NCI-H345 (cell line): ENCODE measurements at regions not wholly inside any gene's neighbourhood (a gene's known extent, or its start where the extent isn't known, plus 50 kb on each side); places are given as distances from the start of the nearest gene placed in this dataset.
"Not testable (repeated sequence)": the region's sequence is repeated elsewhere in the genome, so short reads cannot be mapped to it uniquely, and the experiment has no call there.

Source experiments
- DNase-seq: peaks from one replicate; lab custom pipeline; 2025; lab: John Stamatoyannopoulos, UW

DNA sequence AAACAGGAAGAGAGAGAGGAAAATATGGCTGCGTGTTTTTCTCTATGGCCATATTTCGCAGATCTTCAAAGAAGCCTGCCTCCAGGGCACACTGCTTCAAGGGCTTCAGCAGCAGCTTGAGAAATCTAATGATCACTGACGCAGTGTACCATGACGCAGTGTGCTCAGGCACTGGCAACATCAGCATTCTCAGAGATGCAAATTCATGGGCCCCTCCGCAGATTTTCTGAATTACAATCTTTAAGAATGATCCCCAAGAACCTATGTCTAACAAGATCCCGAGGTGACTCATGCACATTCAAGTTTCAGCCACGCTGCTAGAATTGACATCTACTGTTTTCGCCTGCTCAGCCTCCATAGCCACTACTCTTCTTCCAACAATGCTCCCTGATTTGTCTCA lies 143.9 kb upstream of the ZNF366 start:
- no peak for DNase-seq

DNA sequence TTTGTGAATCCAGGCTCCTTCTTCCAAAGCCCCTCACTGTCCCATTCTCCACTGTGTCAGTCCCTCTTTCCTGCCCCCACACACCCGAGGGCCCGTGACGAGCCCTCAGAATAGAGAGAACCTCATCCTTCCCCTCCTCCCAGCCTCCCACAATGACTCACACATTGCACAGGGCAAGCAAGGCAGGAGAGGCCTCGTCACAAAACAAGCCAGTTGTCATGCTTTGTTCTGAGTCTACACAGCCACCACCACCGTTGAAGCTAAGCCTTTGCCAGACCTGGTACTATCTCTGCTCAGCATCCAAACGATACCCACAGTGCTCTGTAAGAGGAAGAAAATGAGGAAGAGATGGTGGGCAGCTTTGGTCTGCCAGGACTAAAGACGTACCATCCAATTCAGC lies 142.2 kb upstream of the ZNF366 start:
- DNase-seq = no peak

DNA sequence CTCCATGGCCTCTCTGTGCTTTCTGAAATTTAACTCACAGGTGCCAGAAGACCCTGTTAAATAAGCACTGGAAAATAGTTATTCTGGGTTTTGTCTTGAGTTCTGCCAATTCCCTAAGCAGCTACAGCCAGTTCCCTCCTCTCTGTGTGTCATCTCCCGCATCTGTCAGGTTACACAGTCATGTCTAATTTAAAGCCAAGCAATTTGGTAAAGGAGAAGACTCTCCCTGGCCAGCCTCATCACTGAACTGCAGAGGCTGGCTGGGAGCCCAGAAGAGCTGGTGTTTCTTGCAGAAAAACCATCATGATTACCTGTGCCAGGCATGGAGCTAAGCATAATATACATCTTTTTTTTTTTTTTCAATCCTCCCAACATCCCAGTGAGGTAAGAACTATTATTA lies 141.3 kb upstream of the ZNF366 start:
- DNase-seq = peak; percentile 7

DNA sequence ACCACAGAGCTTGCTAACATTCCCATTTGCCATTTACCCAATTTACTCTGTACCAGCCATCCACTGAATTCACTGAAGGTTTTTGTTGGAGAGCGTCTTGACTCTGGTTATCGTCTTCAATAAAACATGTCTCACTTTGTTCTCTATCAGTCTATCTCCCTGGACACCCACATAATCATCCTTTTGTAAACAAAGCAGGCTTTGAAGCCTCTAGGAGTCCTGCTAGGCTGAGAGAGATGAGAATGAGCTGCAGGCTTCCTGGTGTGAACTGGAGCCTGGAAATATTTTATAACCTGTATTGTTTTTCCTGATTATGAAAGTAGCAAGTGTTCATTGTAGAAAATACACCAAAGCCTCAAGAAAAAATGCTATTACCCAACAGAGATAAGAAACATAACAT lies 140.6 kb upstream of the ZNF366 start:
- peak; percentile 44 for DNase-seq

DNA sequence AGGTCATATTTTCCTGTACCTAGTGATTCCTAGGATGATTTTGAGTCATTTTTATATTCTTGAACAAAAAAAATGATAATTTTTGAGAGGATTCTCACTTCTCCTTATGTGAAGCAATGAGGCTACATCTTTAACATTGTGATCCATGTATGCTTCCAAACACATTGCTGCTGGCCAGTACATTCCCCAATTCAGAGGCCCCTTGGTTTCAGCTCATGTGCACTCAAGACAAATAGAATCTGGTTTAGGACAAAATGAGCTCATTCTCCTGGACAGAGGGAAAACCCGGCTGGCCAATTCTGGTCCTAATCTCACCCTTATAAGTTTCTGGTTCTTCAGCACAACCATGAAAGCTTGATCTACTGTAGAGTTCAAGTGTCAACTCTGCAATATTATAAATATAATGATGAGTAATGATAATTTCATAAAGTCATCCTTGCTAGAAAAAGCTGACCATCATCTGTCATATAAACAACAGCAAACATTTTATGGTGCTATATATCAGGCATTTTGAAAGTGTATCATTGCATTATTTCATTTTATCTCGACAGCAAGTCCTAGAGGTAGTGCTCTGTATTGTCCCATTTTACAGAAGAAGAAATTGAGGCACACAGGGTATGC lies 139.1 kb upstream of the ZNF366 start:
- no peak for DNase-seq

DNA sequence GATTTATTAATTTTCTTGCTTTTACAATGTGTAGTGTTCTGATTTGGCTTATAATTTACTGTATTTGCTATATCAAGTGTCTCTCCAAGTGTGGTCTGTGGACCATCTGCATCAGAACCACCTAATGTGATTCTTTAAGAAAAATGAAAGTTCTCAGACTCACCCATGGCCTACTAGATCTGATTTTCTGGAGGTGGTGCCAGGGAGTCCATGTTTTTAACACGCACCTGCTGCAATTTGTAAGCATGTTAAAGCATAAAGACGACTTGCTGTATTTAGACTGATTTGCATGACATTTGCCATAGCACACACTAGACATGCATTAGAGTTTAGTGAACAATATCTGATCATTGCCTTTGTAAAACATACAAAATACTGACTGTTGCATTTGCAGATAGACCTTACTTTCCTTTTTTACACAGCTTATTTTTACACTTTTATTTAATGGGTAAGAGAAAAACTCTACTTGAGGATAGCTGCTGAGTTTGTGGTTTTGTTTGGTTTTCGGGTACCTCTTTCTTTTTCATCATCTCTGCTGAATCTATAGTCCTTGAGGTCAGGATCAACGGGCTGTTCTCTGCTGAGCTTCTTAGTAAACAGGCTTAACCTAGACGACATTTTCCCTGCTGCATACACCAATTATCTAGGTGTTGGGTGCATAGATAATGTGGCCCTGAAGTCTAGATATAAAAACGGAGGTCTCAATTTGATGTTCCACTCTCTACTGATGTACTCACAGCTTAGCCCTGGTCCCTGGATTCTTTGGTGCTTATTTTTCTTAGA lies 138.0 kb upstream of the ZNF366 start:
- no peak for DNase-seq

DNA sequence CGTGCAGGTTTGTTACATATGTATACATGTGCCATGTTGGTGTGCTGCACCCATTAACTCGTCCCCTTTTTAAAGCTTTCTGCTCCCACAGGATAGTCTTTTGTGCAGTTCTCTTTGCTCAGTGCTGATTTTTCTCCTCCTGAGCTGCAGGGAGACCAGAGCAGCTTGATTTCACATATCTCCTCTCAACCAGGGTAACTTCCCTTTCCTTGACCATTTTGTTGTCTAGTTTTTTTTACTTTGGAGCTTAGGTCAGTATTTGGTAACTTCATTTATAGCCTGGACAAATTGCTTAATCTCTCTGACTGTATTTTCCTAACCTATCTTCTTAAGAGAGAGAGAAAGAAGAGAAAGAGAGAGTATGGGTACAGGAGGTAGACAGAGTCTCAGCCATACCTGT lies 137.1 kb upstream of the ZNF366 start:
- DNase-seq = no peak

DNA sequence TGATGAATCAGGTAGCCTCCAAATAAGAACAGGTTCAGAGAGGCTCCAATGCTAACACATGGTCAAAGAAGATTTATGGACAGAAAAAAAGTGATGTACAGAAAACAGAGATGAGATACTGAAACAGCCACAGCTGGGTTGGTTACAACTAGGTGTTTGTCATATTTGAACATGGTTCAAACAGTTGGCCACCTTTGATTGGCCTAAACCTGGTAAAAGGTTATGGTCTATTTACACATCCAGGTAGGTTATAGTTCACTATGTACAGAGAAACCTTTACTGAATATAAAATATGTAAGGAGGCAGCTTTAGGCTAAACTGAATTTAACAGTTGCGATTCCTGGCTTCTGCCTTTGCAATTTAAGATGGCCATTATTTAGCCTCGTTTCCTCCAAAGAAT lies 134.0 kb upstream of the ZNF366 start:
- DNase-seq = no peak

DNA sequence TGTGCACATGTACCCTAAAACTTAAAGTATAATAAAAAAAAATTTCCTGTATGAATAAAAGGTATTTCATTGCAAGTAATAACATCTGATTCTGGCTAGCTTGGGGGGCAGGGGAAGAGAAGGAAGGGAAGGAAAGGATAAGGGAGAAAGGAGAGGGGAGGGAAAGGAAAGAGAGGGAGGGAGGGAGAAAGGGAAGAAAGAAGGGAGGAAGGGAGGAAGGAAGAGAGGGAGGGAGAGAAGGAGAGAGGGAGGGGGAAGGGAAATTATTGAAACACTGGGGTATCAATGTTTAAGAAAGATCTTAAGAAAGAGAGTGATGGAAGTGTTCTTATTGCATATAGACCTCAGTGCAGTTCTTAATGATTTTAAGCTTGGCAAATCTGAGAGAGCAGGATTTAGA lies 129.8 kb upstream of the ZNF366 start:
- no peak for DNase-seq

DNA sequence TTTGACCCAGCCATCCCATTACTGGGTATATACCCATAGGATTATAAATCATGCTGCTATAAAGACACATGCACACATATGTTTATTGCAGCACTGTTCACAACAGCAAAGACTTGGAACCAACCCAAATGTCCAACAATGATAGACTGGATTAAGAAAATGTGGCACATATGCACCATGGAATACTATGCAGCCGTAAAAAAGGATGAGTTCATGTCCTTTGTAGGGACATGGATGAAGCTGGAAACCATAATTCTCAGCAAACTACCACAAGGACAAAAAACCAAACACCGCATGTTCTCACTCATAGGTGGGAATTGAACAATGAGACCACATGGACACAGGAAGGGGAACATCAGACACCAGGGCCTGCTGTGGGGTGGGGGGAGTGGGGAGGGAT lies 129.4 kb upstream of the ZNF366 start:
- not testable (repeated sequence) for DNase-seq

DNA sequence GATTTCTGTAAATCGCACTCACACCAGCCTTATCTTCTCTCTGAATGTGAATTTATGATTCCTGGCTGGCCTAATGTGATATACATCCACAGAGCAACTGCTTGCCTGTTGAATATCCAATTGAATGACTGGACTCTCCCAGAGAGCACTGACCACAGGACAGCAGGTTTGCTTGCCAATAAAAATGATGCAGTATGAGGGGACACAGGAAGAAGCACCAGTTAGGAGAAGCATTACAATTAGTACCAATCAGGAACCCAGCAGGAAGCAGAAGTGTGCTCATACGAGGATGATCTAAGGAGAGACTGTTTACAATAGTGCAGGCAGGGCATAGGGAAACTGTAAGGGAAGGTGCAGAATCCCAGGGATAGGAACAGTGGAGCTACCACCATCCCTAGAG lies 127.2 kb upstream of the ZNF366 start:
- no peak for DNase-seq

DNA sequence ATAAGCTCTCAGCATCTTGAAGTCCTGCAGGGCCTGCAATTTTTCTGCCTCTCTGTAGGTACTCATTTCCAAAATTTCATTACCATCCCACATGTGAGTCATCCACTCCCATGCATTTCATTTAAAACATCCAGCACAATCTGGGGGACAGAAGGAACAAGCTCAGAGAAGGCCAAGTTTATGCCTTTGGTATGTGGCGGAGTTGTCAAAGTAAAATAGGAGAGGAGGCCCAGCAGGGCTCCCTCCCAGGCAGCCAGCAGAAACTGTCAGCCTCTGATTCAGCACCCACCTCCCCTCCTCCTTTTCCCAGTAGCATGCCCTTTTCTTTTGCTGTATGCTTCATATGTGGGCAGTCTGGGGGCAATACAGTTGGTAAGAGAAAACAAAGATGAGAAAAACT lies 126.4 kb upstream of the ZNF366 start:
- no peak for DNase-seq

DNA sequence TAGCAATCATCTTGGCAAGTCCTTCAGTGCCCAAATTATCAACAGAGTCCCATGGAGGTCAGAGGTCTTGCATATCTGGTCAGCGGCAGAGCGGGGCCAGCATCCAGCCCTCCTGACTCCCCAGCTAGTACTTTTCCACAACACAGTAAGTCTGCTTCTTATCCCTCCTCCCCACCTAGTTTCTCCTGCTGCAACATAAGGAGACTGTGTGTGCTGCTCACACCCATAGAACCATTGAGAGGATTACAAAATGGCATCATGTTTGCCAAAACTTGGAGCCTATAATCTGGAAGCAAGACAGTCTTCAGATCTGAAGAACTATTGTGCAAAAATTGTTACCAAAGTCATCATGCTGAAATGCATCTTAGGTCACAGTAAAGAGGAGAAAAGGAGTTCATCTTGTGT lies 125.8 kb upstream of the ZNF366 start:
- no peak for DNase-seq

DNA sequence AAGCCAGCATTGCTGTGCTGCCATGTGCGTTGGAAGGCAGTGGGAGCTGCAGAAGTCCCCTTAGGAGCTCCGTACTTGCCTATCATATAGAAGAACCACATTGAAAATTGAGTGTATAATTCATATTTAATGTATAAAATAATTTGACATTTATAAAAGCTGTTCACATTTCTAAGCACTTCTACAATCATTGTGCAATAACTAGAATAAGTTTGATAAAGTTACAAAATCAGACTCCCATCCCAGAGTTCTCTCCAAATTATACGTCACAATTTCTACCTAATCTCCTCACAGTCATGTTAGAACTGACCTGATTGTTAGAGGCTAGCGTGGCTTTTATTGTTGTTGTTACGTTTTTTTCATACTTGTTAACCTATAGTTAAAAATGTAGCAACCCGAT lies 123.5 kb upstream of the ZNF366 start:
- no peak for DNase-seq

DNA sequence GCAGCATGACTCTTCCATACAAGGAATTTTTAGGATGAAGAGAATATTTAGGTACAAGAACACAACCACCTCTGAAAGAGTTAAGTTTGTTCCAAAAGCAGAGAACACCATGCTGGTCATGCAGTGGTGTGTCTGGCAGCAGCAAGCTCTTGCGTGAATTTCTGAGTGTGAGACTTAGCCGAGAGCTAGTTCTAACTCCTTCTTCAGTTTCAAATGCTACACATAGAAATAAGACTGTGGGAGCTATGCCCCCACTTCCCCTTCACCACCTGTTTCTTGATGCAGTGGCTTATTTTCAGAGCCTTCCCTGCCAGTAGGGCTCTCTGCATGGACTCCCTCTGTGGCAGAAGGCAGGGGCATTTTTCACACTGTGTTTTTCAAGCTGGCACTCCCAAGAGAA lies 122.9 kb upstream of the ZNF366 start:
- DNase-seq = no peak

DNA sequence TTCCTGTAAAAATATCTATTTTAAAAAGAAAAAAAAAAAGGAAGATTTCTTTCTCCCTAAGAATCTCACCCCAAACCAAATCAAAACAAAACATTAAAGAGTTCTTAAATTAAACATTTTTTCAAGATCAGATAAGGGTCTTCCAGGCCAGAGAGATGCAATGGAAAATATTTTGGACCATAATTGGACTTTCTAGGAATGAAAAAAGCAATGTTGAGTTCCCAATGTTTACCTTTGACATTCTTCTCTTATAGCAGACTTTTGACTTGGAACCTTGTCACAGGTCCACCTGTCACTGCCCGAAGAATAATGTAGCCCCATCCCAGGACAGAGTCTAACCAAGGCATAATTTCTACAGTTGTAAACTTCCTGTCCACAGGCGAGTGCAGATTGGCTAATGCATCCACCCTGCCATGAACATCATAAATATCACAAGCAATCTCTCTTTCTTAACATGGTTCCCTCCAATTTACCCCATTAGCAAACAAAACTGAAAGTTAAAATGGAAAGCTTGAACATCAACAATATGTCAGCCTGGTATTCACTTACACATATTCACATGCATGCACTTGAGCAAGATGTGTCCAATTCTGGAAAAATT lies 121.7 kb upstream of the ZNF366 start:
- DNase-seq = no peak

DNA sequence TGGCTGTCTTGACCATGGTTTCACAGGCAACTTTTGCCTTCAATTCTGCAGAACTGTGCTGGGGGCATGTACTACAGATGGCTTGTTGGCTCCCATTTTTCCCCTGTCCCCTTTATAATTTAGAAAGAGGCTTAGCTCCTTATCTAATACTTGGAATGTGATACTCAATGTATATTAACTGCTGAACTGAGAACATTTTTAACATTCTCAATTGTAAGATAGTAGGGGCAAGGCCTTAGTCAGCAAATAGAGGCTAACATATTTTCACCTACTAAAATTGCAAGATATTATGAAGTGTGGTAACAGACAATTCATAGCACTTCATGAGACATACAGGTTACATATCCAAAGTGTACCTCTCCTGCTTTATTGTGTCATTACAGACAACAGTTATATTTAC lies 118.1 kb upstream of the ZNF366 start:
- DNase-seq = no peak

DNA sequence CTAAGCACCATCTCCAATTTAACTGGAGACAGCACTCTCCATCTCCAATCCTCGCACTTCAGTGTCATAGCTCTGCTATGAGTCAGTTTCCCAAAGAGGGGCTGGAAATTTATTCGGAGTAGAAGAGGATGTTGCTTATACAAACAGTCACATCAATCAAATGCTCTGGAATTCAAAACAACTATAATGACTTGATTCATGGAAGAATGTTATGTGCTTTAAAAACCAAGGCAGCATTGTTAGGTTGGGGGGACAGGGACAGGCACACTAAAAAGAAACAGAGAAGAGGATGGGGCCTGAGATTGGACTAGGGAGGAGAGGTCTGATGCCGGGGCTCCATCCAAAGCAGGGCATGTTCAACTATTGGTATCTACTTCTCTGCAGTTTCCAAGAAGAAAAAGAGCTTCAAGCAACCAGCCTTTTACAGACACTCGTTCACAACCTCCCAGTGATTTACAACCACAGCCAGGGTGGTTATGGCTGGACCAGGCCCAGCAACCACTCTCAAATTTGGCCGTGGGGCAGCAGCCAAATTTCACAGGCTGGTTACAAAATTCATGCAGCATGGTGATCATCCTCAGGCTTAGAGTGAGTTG lies 117.5 kb upstream of the ZNF366 start:
- DNase-seq = no peak

DNA sequence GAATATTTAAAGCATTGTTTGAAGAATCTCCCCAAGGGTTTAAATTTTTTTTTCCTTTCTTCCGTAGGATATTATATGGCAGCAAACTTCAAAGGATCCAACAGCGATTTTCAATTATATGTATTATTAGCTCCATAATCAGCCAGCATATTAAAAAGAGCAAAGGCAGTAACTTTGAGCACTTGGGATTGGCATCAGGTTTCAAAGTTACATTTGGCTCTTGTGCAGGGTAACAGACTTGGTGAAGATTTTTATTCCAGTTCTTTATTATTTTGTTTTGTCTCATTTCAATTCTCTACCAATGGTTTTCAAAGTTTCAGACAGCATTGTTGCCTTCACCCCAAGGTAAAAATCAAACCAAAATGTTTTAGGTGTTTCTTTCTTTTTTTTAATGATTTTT lies 116.7 kb upstream of the ZNF366 start:
- no peak for DNase-seq

DNA sequence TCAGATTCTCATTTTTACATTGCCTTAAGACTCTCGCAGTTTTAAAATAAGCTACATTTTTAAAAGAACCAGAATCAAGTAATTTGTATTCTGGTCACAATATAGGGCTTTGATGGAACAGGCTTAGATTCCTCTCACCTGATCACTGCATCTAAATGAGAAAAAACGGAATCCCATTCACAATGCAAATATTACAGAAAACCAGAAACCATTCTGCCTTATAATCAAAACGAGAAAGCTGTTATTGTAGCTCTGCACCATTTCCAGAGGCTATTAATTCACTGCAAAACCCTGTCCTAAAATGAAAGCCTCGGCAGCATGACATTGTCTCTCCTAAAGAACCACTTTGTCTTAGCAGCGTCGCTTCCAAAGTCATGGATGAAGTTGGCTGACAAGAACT lies 116.1 kb upstream of the ZNF366 start:
- DNase-seq = no peak

DNA sequence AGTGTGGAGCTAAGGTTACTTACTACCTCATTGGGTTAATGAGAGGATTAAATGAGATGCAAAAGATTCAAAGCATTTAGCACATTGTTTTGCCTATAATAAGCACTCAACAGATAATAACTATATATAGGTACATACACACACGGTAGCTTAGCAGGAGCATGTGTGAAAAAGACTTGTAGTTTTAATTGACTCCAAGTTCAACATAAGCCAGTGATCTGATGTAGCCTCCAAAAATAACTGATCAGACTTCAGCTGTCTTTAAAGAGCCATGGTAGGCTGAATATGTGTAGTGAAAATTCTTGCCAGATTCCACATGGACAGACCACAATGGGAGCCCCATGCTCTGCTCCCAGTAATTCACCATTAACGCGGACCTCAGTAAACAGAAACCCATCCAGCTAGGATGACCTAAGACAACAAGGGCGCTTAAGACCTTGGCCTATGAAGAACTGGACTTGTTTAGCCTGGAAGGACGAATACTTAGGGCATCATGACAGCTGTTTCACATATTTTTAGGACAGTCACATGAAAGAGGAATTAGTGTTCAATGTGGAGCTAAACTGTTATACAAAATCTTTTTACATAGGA lies 115.1 kb upstream of the ZNF366 start:
- DNase-seq = no peak

DNA sequence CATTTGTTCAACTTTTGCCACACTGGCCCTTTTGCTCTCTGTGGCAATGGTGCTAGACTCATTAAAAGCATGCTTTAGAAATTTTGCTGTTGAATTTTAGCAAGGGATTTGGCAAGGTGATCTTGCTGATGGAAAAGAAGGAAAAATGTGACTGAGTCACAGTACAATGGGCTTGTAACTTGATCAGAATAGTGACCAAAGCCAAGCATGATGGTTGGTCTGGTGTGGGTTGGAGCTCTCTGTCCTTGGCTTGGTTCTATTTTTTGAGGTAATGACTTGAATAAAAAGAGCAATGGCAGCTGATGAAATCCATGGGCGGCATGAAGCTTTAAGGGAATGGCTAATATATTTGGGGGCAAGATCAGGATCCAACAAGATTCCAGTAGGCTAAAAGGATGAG lies 114.4 kb upstream of the ZNF366 start:
- no peak for DNase-seq

DNA sequence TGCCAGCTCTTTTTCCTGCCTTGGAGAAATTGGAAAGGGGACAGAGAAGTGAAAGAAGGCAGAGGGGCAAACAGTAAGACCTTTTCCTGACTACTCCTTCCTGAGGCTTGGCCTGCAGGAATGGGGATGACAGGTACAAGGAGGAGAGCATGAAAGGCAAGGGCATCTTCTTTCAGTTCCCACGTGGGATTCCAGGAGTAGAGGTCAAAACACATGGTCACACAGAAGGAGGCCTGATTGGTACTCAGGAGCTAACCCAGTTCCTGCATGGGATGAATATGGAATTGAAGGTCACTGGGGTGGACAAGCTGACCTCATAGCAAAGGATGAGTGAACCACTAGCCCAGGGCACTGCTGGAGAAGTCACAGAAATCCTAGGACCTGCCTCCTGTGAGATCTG lies 112.5 kb upstream of the ZNF366 start:
- DNase-seq = no peak
